ENCODE measurements at regions not wholly inside any gene's neighbourhood (a gene's known extent, or its start where the extent isn't known, plus 50 kb on each side); places are given as distances from the start of the nearest gene placed in this dataset.

DNA sequence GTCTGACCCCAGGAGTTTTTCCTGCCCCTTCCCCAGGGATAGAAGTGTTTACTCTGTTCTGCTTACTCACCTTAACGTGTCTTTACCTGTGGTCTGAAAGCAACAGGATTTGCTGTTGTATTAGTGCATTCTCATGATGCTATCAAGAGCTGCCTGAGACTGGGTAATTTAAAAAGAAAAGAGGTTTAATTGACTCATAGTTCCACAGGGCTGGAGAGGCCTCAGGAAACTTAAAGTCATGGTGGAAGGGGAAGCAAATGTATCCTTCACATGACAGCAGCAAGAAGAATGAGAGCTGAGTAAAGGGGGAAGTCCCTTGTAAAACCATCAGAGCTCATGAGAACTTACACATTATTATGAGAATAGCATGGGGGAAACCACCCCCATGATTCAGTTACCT is 240.4 kb downstream of the SNAPC1 start:
- Mint-ChIP-seq H3K27me3 (ENCODE audit: low read depth) (no peaks in the 10 kb centered on the region), H3K4me3 (no peak overlapping the region), H3K9me3 (peaks cover 10% of the 10 kb centered on the region), H3K36me3 (ENCODE audit: low read depth) (no peaks in the 10 kb centered on the region), H3K27ac (no peak overlapping the region), H3K4me1 (peaks cover 6% of the 10 kb centered on the region)
- TF ChIP-seq, protein P1, sequence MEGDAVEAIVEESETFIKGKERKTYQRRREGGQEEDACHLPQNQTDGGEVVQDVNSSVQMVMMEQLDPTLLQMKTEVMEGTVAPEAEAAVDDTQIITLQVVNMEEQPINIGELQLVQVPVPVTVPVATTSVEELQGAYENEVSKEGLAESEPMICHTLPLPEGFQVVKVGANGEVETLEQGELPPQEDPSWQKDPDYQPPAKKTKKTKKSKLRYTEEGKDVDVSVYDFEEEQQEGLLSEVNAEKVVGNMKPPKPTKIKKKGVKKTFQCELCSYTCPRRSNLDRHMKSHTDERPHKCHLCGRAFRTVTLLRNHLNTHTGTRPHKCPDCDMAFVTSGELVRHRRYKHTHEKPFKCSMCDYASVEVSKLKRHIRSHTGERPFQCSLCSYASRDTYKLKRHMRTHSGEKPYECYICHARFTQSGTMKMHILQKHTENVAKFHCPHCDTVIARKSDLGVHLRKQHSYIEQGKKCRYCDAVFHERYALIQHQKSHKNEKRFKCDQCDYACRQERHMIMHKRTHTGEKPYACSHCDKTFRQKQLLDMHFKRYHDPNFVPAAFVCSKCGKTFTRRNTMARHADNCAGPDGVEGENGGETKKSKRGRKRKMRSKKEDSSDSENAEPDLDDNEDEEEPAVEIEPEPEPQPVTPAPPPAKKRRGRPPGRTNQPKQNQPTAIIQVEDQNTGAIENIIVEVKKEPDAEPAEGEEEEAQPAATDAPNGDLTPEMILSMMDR (IDR thresholded peaks at IDR 0.05; ENCODE audit: unreplicated experiment in 3 of 3): no peak

DNA sequence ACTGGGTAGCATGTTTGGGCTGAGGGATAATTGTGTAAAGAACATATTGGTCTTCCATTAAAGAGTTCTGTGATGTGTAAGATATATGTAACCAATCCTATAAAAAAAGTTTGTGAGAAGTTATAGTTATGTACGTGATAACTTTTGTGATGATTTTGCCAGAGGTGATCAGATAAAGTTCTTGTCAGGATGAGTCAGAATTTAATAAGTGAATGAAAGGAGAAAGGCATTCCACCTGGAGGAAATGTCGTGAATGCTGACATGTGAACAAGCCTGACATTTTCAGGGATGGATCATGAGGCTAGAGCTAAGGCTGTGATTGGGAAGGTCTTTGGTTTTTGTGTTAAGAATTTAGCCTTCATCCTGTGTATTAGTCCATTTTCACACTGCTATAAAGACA is 241.5 kb downstream of the SNAPC1 start:
- no peaks in the 10 kb centered on the region for H3K27me3 Mint-ChIP-seq (ENCODE audit: low read depth)
- H3K36me3 Mint-ChIP-seq (ENCODE audit: low read depth): no peaks in the 10 kb centered on the region
- peaks cover 6% of the 10 kb centered on the region for H3K4me1 Mint-ChIP-seq
- H3K4me3 Mint-ChIP-seq: no peak overlapping the region
- H3K9me3 Mint-ChIP-seq: peaks cover 10% of the 10 kb centered on the region
- H3K27ac Mint-ChIP-seq: no peak overlapping the region
- TF ChIP-seq, protein P1 (IDR thresholded peaks at IDR 0.05; ENCODE audit: unreplicated experiment in 3 of 3): no peak

DNA sequence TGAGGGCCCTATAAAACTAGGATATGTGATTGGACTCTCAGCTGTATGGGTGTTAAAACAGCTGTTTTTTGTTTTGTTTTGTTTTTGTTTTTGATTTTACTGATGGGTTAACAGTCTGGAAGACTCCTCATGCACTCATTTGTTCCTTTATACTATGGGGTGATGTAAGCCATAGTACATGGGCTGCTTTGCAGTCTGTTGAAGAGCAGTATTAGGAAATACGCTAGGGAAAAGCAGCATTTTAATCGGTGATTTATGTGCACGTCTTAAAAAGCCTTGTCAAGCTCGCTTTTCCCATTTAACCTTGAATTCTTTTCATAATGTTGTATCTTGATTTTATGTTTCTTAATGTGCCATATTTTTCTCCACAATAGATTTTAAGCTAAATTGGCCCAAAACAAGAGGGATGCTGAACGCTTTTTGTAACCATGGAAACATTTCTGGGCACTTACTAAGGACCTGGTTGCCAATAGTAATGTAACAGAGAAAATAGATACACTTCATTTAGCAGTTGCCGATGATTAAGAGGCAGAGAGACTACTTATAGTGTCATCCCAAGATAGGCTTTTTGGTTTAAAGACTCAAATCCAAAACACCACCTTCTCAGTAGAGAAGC is 244.0 kb downstream of the SNAPC1 start:
- Mint-ChIP-seq H3K27me3 (ENCODE audit: low read depth) (no peaks in the 10 kb centered on the region), H3K36me3 (ENCODE audit: low read depth) (no peaks in the 10 kb centered on the region), H3K4me3 (no peak overlapping the region), H3K9me3 (peaks cover 10% of the 10 kb centered on the region), H3K4me1 (peaks cover 6% of the 10 kb centered on the region), H3K27ac (no peak overlapping the region)
- TF ChIP-seq, protein P1 (IDR thresholded peaks at IDR 0.05; ENCODE audit: unreplicated experiment in 3 of 3): no peak

DNA sequence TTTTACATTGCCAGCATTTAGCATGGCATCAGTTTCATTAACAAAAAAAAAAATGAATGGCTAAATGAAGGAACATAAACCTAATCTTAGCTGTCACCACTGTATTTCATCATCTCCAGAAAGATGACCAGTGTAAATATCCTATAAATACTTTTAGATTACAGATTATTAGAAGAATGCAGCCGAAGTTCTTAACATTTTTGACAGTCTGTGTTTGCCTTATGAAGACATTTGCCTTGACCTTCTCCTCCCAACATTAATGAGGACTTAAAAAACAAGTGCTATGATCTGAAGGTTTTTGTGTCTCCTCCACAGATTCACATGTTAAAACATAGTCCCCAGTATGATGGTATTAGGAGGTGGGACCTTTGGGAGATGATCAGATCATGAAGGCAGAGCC is 253.0 kb downstream of the SNAPC1 start:
- TF ChIP-seq, protein P1 (IDR thresholded peaks at IDR 0.05; ENCODE audit: unreplicated experiment in 3 of 3): no peak
- Mint-ChIP-seq H3K36me3 (ENCODE audit: low read depth) (no peaks in the 10 kb centered on the region), H3K9me3 (peaks cover 2% of the 10 kb centered on the region), H3K4me1 (no peaks in the 10 kb centered on the region), H3K27ac (no peak overlapping the region), H3K4me3 (no peak overlapping the region), H3K27me3 (ENCODE audit: low read depth) (peaks cover 4% of the 10 kb centered on the region)

DNA sequence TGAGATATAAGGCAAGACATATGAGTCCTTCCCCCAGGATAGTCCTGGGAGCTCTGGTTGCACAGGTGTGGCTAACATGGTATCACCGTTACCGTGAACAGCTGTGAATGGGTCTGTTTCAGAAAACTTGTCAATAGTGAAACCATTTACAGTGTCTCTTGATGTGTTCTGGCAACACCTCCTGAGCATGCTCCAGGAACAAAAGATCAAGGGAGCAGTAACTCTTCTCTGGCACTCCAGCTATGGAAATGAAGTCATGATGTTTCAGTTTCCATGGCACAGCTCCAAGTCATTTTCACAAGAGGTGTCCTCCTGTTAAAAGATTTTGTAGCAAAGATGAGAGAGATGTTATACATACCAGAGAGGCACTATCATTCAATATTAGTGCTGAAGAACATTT is 253.7 kb downstream of the SNAPC1 start:
- H3K36me3 Mint-ChIP-seq (ENCODE audit: low read depth): no peaks in the 10 kb centered on the region
- TF ChIP-seq, protein P1 (IDR thresholded peaks at IDR 0.05; ENCODE audit: unreplicated experiment in 3 of 3): no peak
- no peaks in the 10 kb centered on the region for H3K4me1 Mint-ChIP-seq
- H3K4me3 Mint-ChIP-seq: no peak overlapping the region
- no peak overlapping the region for H3K27ac Mint-ChIP-seq
- H3K27me3 Mint-ChIP-seq (ENCODE audit: low read depth): peaks cover 4% of the 10 kb centered on the region
- H3K9me3 Mint-ChIP-seq: peaks cover 2% of the 10 kb centered on the region

DNA sequence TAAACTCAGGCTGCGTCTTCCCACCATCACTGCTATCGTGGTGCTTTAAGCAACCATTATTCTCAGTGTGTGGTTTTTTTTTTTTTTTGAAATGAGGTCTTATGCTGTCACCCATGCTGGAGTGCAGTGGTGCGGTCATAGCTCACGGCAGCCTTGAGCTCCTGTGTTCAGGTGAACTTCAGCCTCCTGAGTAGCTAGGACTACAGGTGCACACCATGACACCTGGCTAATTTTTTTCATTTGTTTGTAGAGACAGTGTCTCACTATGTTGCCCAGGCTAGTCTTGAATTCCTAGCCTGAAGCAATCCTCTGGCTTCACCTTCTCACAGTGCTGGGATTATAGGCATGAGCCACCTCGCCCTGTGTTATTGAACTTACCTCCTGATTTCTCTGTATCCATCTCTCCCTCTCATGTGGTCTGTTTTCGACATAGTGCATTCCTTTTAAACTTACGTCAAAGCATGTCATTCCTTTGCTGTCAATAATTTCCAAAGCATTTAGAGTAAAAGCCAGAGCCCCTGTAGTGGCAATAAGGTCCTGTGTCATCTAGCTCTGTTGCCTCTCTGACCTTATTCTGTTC is 255.5 kb downstream of the SNAPC1 start:
- Mint-ChIP-seq H3K4me1 (no peaks in the 10 kb centered on the region), H3K4me3 (no peak overlapping the region), H3K27me3 (ENCODE audit: low read depth) (no peaks in the 10 kb centered on the region), H3K9me3 (peaks cover 2% of the 10 kb centered on the region), H3K36me3 (ENCODE audit: low read depth) (no peaks in the 10 kb centered on the region), H3K27ac (no peak overlapping the region)
- TF ChIP-seq, protein P1 (IDR thresholded peaks at IDR 0.05; ENCODE audit: unreplicated experiment in 3 of 3): no peak

Data from nephron (organoid).